ENCODE measurements at regions not wholly inside any gene's neighbourhood (a gene's known extent, or its start where the extent isn't known, plus 50 kb on each side); places are given as distances from the start of the nearest gene placed in this dataset.
A peak's percentile ranks its signal among the peaks of the same experiment; 100 is the strongest.

DNA sequence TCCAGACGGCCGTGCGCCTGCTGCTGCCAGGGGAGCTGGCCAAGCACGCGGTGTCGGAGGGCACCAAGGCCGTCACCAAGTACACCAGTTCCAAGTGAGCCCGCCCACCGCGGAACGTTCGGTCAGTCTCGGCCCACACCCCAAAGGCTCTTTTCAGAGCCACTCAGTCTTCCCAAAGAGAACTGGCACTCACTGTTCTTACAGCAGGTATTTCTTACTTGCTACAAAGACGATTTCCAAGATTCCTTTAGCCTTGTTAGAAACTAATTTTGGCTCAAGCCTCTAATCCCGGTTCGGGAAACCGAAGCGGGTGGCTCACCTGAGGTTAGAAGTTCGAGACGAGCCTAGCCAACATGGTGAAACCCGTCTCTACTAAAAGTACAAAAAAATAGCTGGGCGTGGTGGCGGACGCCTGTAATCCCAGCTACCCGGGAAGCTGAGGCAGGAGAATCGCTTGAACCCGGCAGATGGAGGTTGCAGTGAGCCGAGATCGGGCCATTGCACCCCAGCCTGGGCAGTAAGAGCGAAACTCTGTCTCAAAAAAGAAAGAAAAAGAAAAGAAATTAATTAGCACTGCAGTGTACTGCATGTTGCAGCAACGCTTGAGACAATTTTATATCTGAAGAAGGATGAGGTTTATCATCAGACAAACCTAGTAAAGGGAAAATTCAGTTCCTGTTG is 73.1 kb downstream of the OR2B2 start:
- Histone ChIP-seq H3K36me3 (ENCODE audit: control insufficient read depth in 4 of 4, insufficient read depth in 4 of 4, low read length in 3 of 4) (no peaks in the 10 kb centered on the region), H3K27me3 (replicated peaks in 2 of 5; ENCODE audit: control insufficient read depth in 4 of 5, insufficient read depth in 5 of 5, low read length in 4 of 5) (no peaks in the 10 kb centered on the region), H3K4me1 (ENCODE audit: control extremely low read depth in 1 of 4, control insufficient read depth in 4 of 4, insufficient read depth in 4 of 4, low read length in 3 of 4) (peaks cover 21 to 46% (median 33%) of the 10 kb centered on the region in 4 experiments), H3K4me3 (ENCODE audit: control insufficient read depth in 1 of 7, extremely low read depth in 1 of 7, insufficient read depth in 4 of 7, low read depth in 2 of 7, low read length in 6 of 7) (peak overlapping the region; percentile 58 to 97 (median 90)), H3K27ac (ENCODE audit: insufficient read depth in 1 of 2, low read depth in 1 of 2, low read length in 2 of 2, poor library complexity in 1 of 2, severe bottlenecking in 2 of 2) (peak overlapping the region; percentile 94 to 98), H3K9me3 (ENCODE audit: control extremely low read depth in 1 of 5, control insufficient read depth in 4 of 5, insufficient read depth in 2 of 5, low read depth in 1 of 5, low read length in 4 of 5) (no peaks in the 10 kb centered on the region)
- peak in 2 of 3 donors; percentile 44 to 64 for DNase-seq
- ChIA-PET POLR2A (interaction anchor here (0.6 to 4.7 kb wide), 8 partner anchors 14 to 98 kb away, joined by 3 to 58 read pairs (median 5); a partner anchor contains a TSS), CTCF (interaction anchor here (1.6 to 6.0 kb wide), 6 partner anchors 10 to 54 kb away, joined by 4 to 44 read pairs (median 25); a partner anchor contains a TSS)
- 0% methylated on average over 31 of the region's 31 CpGs for WGBS (ENCODE audit: insufficient coverage)

- Histone ChIP-seq H3K27ac (ENCODE audit: insufficient read depth in 1 of 2, low read depth in 1 of 2, low read length in 2 of 2, poor library complexity in 1 of 2, severe bottlenecking in 2 of 2) (peak overlapping the region; percentile 94 to 98), H3K4me1 (ENCODE audit: control extremely low read depth in 1 of 4, control insufficient read depth in 4 of 4, insufficient read depth in 4 of 4, low read length in 3 of 4) (peaks cover 22 to 46% (median 35%) of the 10 kb centered on the region in 4 experiments), H3K27me3 (replicated peaks in 2 of 5; ENCODE audit: control insufficient read depth in 4 of 5, insufficient read depth in 5 of 5, low read length in 4 of 5) (no peaks in the 10 kb centered on the region), H3K9me3 (ENCODE audit: control extremely low read depth in 1 of 5, control insufficient read depth in 4 of 5, insufficient read depth in 2 of 5, low read depth in 1 of 5, low read length in 4 of 5) (no peaks in the 10 kb centered on the region), H3K36me3 (ENCODE audit: control insufficient read depth in 4 of 4, insufficient read depth in 4 of 4, low read length in 3 of 4) (no peaks in the 10 kb centered on the region), H3K4me3 (ENCODE audit: control insufficient read depth in 1 of 7, extremely low read depth in 1 of 7, insufficient read depth in 4 of 7, low read depth in 2 of 7, low read length in 6 of 7) (peak overlapping the region; percentile 64 to 97 (median 90))
- peak; percentile 99 to 100 (median 99) for DNase-seq
- CTCF ChIA-PET = interaction anchor here (1.1 to 6.0 kb wide), 9 partner anchors 10 to 58 kb away, joined by 4 to 44 read pairs (median 18); a partner anchor contains a TSS
- 0% methylated on average over 64 of the region's 66 CpGs for WGBS (ENCODE audit: insufficient coverage)
- POLR2A ChIA-PET = interaction anchor here (0.6 to 4.7 kb wide), 12 partner anchors 14 to 1715 kb away, joined by 3 to 58 read pairs (median 4); a partner anchor contains a TSS
Measured at GRCh38 chr6:27838058-27838944, 73.9 kb downstream of the OR2B2 start.

DNA sequence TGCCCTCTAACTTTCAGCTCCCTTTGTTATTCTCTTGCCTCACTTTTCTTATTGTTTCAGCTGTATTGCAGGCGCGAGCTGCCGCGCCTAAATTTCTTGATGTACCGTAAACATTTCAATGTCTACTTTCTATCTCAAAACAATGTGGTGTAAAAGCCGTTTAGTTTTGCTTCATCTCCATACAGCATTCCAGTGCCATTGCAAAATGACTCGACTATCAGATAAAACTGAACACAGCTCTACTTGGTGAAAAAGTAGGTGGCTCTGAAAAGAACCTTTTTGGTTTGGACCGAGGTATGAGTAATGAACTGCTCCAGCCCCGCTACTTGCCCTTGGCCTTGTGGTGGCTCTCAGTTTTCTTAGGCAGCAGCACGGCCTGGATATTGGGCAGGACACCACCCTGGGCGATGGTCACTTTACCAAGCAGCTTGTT is 74.6 kb downstream of the OR2B2 start:
- H3K4me3 ChIP-seq (ENCODE audit: control insufficient read depth in 1 of 7, extremely low read depth in 1 of 7, insufficient read depth in 4 of 7, low read depth in 2 of 7, low read length in 6 of 7) = peak overlapping the region; percentile 64 to 97 (median 90)
- H3K27ac ChIP-seq (ENCODE audit: insufficient read depth in 1 of 2, low read depth in 1 of 2, low read length in 2 of 2, poor library complexity in 1 of 2, severe bottlenecking in 2 of 2) = peak overlapping the region; percentile 94 to 98
- ChIA-PET POLR2A (interaction anchor here (0.6 to 4.7 kb wide), 7 partner anchors 28 to 1714 kb away, joined by 3 to 58 read pairs (median 6); a partner anchor contains a TSS), CTCF (interaction anchor here (1.0 to 6.0 kb wide), 10 partner anchors 11 to 694 kb away, joined by 3 to 44 read pairs (median 14); a partner anchor contains a TSS)
- no peaks in the 10 kb centered on the region for H3K27me3 ChIP-seq (replicated peaks in 2 of 5; ENCODE audit: control insufficient read depth in 4 of 5, insufficient read depth in 5 of 5, low read length in 4 of 5)
- H3K4me1 ChIP-seq (ENCODE audit: control extremely low read depth in 1 of 4, control insufficient read depth in 4 of 4, insufficient read depth in 4 of 4, low read length in 3 of 4) = peaks cover 22 to 46% (median 35%) of the 10 kb centered on the region in 4 experiments
- H3K9me3 ChIP-seq (ENCODE audit: control extremely low read depth in 1 of 5, control insufficient read depth in 4 of 5, insufficient read depth in 2 of 5, low read depth in 1 of 5, low read length in 4 of 5) = no peaks in the 10 kb centered on the region
- 0% methylated on average over 10 of the region's 11 CpGs for WGBS (ENCODE audit: insufficient coverage)
- no peaks in the 10 kb centered on the region for H3K36me3 ChIP-seq (ENCODE audit: control insufficient read depth in 4 of 4, insufficient read depth in 4 of 4, low read length in 3 of 4)
- peak in 1 of 3 donors; percentile 53 for DNase-seq

GRCh38 chr6:27836783-27837624 is 75.2 kb downstream of the OR2B2 start:
- Histone ChIP-seq H3K27me3 (replicated peaks in 2 of 5; ENCODE audit: control insufficient read depth in 4 of 5, insufficient read depth in 5 of 5, low read length in 4 of 5) (no peaks in the 10 kb centered on the region), H3K4me1 (ENCODE audit: control extremely low read depth in 1 of 4, control insufficient read depth in 4 of 4, insufficient read depth in 4 of 4, low read length in 3 of 4) (peaks cover 22 to 46% (median 36%) of the 10 kb centered on the region in 4 experiments), H3K36me3 (ENCODE audit: control insufficient read depth in 4 of 4, insufficient read depth in 4 of 4, low read length in 3 of 4) (no peaks in the 10 kb centered on the region), H3K9me3 (ENCODE audit: control extremely low read depth in 1 of 5, control insufficient read depth in 4 of 5, insufficient read depth in 2 of 5, low read depth in 1 of 5, low read length in 4 of 5) (no peaks in the 10 kb centered on the region), H3K27ac (ENCODE audit: insufficient read depth in 1 of 2, low read depth in 1 of 2, low read length in 2 of 2, poor library complexity in 1 of 2, severe bottlenecking in 2 of 2) (peak overlapping the region; percentile 94 to 98), H3K4me3 (ENCODE audit: control insufficient read depth in 1 of 7, extremely low read depth in 1 of 7, insufficient read depth in 4 of 7, low read depth in 2 of 7, low read length in 6 of 7) (peak overlapping the region; percentile 57 to 97 (median 90))
- POLR2A ChIA-PET = interaction anchor here (0.8 to 4.7 kb wide), 9 partner anchors 12 to 291 kb away, joined by 3 to 58 read pairs (median 6); a partner anchor contains a TSS
- peak; percentile 70 to 89 (median 87) for DNase-seq
- 0% methylated on average over 16 of the region's 25 CpGs for WGBS (ENCODE audit: insufficient coverage)
- CTCF ChIA-PET = interaction anchor here (0.7 to 6.0 kb wide), 11 partner anchors 12 to 694 kb away, joined by 3 to 44 read pairs (median 11); a partner anchor contains a TSS

DNA sequence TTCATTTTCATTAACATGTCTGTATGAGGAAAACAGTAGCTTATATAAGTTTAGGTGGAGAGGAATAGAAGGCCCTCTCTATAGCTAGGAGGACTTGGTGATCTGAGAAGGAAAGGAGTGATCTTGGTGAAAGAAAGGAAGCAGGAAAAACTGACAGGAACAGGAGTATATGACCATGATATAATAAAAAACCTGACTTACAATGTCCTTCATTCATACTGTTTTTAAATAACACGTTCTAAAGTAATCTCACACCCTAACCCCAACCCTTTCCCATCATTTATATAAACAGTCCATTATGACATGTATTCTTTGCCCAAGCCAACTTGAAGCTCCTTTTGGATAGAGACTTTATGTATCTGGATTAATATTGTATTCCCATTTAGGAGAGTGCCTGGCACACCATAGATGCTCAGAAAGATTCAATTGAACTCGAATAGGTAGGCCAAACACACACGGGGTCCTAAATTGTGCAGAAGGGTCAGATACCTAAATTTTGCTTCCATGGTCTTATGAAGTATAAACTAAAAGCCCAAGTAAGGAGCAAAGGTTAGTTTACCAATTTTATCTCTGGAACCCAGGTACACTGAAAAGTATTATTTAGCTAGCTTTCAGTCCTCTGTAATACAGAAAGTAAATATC is 75.9 kb downstream of the OR2B2 start:
- Histone ChIP-seq H3K27me3 (replicated peaks in 2 of 5; ENCODE audit: control insufficient read depth in 4 of 5, insufficient read depth in 5 of 5, low read length in 4 of 5) (no peaks in the 10 kb centered on the region), H3K36me3 (ENCODE audit: control insufficient read depth in 4 of 4, insufficient read depth in 4 of 4, low read length in 3 of 4) (no peaks in the 10 kb centered on the region), H3K27ac (ENCODE audit: insufficient read depth in 1 of 2, low read depth in 1 of 2, low read length in 2 of 2, poor library complexity in 1 of 2, severe bottlenecking in 2 of 2) (peak overlapping the region; percentile 94 to 98), H3K4me1 (ENCODE audit: control extremely low read depth in 1 of 4, control insufficient read depth in 4 of 4, insufficient read depth in 4 of 4, low read length in 3 of 4) (peaks cover 22 to 51% (median 39%) of the 10 kb centered on the region in 4 experiments), H3K9me3 (ENCODE audit: control extremely low read depth in 1 of 5, control insufficient read depth in 4 of 5, insufficient read depth in 2 of 5, low read depth in 1 of 5, low read length in 4 of 5) (no peaks in the 10 kb centered on the region), H3K4me3 (ENCODE audit: control insufficient read depth in 1 of 7, extremely low read depth in 1 of 7, insufficient read depth in 4 of 7, low read depth in 2 of 7, low read length in 6 of 7) (peak overlapping the region; percentile 57 to 97 (median 90))
- DNase-seq = no peak
- ChIA-PET POLR2A (interaction anchor here (0.8 to 4.7 kb wide), 8 partner anchors 12 to 1619 kb away, joined by 3 to 58 read pairs (median 7); a partner anchor contains a TSS), CTCF (interaction anchor here (0.7 to 6.0 kb wide), 13 partner anchors 12 to 693 kb away, joined by 3 to 44 read pairs (median 4); a partner anchor contains a TSS)
- 0% methylated on average over 3 of the region's 3 CpGs for WGBS (ENCODE audit: insufficient coverage)

Data from common myeloid progenitor, CD34-positive (primary cell).